ENCODE measurements at regions not wholly inside any gene's neighbourhood (a gene's known extent, or its start where the extent isn't known, plus 50 kb on each side); places are given as distances from the start of the nearest gene placed in this dataset.

DNA sequence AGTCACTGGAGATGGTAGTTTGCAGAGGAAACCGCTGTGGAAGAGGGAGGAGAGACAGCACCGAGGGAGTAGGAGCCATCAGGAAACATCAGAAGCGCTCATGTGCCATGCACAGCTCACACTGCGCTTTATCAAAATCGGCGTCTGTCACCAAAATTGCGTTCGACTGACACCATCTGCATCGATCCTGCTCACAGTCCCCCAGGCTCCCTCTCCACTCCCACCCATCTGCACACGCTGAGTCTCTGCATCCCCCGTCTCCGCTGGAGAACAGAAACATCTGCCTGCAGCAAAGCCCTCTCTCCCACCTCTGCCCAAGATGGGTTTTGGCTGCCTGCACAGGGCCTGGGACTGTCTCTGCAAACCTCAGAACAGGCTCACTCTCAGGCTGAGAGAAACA is 187.5 kb upstream of the RPL38 start:
- TF ChIP-seq, protein P1, sequence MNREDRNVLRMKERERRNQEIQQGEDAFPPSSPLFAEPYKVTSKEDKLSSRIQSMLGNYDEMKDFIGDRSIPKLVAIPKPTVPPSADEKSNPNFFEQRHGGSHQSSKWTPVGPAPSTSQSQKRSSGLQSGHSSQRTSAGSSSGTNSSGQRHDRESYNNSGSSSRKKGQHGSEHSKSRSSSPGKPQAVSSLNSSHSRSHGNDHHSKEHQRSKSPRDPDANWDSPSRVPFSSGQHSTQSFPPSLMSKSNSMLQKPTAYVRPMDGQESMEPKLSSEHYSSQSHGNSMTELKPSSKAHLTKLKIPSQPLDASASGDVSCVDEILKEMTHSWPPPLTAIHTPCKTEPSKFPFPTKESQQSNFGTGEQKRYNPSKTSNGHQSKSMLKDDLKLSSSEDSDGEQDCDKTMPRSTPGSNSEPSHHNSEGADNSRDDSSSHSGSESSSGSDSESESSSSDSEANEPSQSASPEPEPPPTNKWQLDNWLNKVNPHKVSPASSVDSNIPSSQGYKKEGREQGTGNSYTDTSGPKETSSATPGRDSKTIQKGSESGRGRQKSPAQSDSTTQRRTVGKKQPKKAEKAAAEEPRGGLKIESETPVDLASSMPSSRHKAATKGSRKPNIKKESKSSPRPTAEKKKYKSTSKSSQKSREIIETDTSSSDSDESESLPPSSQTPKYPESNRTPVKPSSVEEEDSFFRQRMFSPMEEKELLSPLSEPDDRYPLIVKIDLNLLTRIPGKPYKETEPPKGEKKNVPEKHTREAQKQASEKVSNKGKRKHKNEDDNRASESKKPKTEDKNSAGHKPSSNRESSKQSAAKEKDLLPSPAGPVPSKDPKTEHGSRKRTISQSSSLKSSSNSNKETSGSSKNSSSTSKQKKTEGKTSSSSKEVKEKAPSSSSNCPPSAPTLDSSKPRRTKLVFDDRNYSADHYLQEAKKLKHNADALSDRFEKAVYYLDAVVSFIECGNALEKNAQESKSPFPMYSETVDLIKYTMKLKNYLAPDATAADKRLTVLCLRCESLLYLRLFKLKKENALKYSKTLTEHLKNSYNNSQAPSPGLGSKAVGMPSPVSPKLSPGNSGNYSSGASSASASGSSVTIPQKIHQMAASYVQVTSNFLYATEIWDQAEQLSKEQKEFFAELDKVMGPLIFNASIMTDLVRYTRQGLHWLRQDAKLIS (CRISPR knock-in tag; IDR thresholded peaks at IDR 0.05; ENCODE audit: borderline replicate concordance) = no peak
- no peak for TF ChIP-seq STAT6 (CRISPR knock-in tag; conservative IDR thresholded peaks at IDR 0.05; ENCODE audit: low read depth)
- no peak for TF ChIP-seq CTCF (IDR thresholded peaks at IDR 0.05)
- TF ChIP-seq, protein P2, sequence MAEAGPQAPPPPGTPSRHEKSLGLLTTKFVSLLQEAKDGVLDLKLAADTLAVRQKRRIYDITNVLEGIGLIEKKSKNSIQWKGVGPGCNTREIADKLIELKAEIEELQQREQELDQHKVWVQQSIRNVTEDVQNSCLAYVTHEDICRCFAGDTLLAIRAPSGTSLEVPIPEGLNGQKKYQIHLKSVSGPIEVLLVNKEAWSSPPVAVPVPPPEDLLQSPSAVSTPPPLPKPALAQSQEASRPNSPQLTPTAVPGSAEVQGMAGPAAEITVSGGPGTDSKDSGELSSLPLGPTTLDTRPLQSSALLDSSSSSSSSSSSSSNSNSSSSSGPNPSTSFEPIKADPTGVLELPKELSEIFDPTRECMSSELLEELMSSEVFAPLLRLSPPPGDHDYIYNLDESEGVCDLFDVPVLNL (CRISPR knock-in tag; IDR thresholded peaks at IDR 0.05; ENCODE audit: borderline replicate concordance, low read depth) = no peak
